ENCODE measurements at regions not wholly inside any gene's neighbourhood (a gene's known extent, or its start where the extent isn't known, plus 50 kb on each side); places are given as distances from the start of the nearest gene placed in this dataset.

DNA sequence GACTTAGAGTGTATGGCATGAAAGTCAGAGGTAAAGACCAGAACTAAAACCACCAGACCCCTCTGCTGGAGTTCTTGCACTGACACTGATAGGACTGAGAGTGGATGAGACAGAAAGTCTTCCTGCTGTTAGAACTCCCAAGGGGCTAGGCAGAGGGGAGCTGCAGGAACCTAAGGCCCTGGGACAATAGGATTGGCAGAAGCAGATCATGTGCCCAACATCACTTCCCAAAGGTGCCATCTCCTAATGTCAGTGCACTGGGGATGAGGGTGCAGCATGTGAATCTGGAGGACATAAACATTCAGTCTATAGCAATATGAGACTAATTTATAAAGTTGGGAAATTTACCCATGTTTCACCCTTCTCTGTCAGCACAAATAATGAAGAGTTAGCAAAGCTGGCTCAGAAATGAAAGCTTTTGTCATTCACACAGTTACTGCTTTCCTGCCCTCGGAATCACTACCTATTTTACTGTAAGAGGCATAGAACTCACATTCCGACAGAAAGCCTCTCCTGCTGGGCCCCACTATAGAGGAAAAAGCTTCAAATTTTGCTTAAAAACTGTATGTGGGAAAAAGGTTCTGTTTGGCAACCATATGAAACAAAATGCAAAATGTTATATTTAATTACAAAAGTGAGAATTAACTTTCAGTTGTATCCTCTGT is 49.9 kb upstream of the SSX2IP start:
- no peak overlapping the region for H3K4me3 ChIP-seq (ENCODE audit: low read length, poor library complexity, severe bottlenecking)
- no peaks in the 10 kb centered on the region for H3K4me1 ChIP-seq (ENCODE audit: insufficient read depth, low read length, poor library complexity, severe bottlenecking)
- no peak overlapping the region for H3K4me2 ChIP-seq (ENCODE audit: low read depth, low read length, poor library complexity, severe bottlenecking)
- H3K9ac ChIP-seq (ENCODE audit: low read depth, low read length, poor library complexity, severe bottlenecking): no peak overlapping the region
- H4K20me1 ChIP-seq (ENCODE audit: insufficient read depth, low read length, poor library complexity, severe bottlenecking): no peaks in the 10 kb centered on the region
- no peaks in the 10 kb centered on the region for H3K9me3 ChIP-seq (ENCODE audit: insufficient read depth, low read depth, low read length)
- TF ChIP-seq EZH2phosphoT487 (IDR thresholded peaks at IDR 0.05; ENCODE audit: borderline replicate concordance): no peak
- TF ChIP-seq, protein P1, sequence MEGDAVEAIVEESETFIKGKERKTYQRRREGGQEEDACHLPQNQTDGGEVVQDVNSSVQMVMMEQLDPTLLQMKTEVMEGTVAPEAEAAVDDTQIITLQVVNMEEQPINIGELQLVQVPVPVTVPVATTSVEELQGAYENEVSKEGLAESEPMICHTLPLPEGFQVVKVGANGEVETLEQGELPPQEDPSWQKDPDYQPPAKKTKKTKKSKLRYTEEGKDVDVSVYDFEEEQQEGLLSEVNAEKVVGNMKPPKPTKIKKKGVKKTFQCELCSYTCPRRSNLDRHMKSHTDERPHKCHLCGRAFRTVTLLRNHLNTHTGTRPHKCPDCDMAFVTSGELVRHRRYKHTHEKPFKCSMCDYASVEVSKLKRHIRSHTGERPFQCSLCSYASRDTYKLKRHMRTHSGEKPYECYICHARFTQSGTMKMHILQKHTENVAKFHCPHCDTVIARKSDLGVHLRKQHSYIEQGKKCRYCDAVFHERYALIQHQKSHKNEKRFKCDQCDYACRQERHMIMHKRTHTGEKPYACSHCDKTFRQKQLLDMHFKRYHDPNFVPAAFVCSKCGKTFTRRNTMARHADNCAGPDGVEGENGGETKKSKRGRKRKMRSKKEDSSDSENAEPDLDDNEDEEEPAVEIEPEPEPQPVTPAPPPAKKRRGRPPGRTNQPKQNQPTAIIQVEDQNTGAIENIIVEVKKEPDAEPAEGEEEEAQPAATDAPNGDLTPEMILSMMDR (conservative IDR thresholded peaks at IDR 0.05; ENCODE audit: low read length): no peak
- no peaks in the 10 kb centered on the region for H3F3A ChIP-seq (ENCODE audit: low read depth)
- H3K79me2 ChIP-seq (ENCODE audit: insufficient read depth, low read length): no peaks in the 10 kb centered on the region
- H3K27me3 ChIP-seq (ENCODE audit: insufficient read depth, low read length, poor library complexity, severe bottlenecking): no peaks in the 10 kb centered on the region
- no peaks in the 10 kb centered on the region for H3K36me3 ChIP-seq (ENCODE audit: insufficient read depth, low read length)
- H3K9me2 ChIP-seq (replicated peaks; ENCODE audit: low read depth, low read length): no peaks in the 10 kb centered on the region
- H2AFZ ChIP-seq (ENCODE audit: low read length): 0 out of 2 replicates have a peak overlapping the region, but pooled peaks have one; percentile 8

Data from Loucy (cell line).